SJSA1 (cell line): ENCODE measurements at regions not wholly inside any gene's neighbourhood (a gene's known extent, or its start where the extent isn't known, plus 50 kb on each side); places are given as distances from the start of the nearest gene placed in this dataset.

Experiments used
- DNase-seq, 2 experiments: peaks; one replicate each; pipeline ENCODE4 v3.0.0-alpha.2; 2015 to 2020; ENCODE audit warnings: low spot score in 2 of 2, low read depth in 1 of 2
- H3K27ac ChIP-seq: fragments of 250-450 bp; sonication (Bioruptor Pico); 2 replicates; pipeline ENCODE4 v1.5.1; 2020; ENCODE audit warnings: mild to moderate bottlenecking, moderate library complexity
- H3K27me3 ChIP-seq: fragments of 250-450 bp; sonication (Bioruptor Pico); replicated peaks from 2 replicates; pipeline ENCODE4 v1.5.1; 2020; ENCODE audit warnings: mild to moderate bottlenecking, moderate library complexity
- H3K36me3 ChIP-seq: fragments of 250-450 bp; sonication (Bioruptor Pico); 2 replicates; pipeline ENCODE4 v1.5.1; 2020; ENCODE audit warnings: mild to moderate bottlenecking
- H3K4me1 ChIP-seq: fragments of 250-450 bp; sonication (Bioruptor Pico); replicated peaks from 2 replicates; pipeline ENCODE4 v1.6.1; 2021; ENCODE audit warnings: mild to moderate bottlenecking
- H3K4me3 ChIP-seq: fragments of 250-450 bp; sonication (Bioruptor Pico); 2 replicates; pipeline ENCODE4 v1.5.1; 2020; ENCODE audit warnings: mild to moderate bottlenecking
- H3K9me3 ChIP-seq: fragments of 250-450 bp; sonication (Bioruptor Pico); replicated peaks from 2 replicates; pipeline ENCODE4 v1.5.1; 2020; ENCODE audit warnings: mild to moderate bottlenecking

DNA sequence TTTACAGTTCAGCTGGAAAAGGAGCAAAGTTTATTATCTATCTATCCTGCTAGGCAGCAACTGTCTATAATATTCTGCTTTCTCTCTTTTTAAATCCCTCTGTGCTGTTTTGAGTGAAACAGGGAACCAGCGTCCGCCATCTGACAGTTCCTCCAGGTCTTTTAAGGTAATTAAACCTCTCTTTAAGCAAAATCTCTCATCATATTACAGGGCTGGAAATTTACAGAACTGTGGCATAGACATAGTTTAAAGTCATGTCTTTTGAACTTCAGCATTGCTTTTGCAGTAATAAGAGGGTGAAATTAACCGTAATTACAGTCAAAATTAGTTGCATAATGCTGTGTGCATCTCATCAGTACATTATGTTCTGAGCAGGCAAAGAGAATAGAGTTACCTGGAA is 263.4 kb upstream of the KCNMB2 start:
- DNase-seq = no peak
- Histone ChIP-seq H3K36me3 (no peaks in the 10 kb centered on the region), H3K9me3 (no peaks in the 10 kb centered on the region), H3K27ac (no peak overlapping the region), H3K27me3 (no peaks in the 10 kb centered on the region), H3K4me1 (no peaks in the 10 kb centered on the region), H3K4me3 (no peak overlapping the region)

GRCh38 chr3:178274711-178275110 is 261.5 kb upstream of the KCNMB2 start:
- Histone ChIP-seq H3K27me3 (no peaks in the 10 kb centered on the region), H3K9me3 (no peaks in the 10 kb centered on the region), H3K27ac (no peak overlapping the region), H3K4me3 (no peak overlapping the region), H3K36me3 (no peaks in the 10 kb centered on the region), H3K4me1 (no peaks in the 10 kb centered on the region)
- DNase-seq = no peak

DNA sequence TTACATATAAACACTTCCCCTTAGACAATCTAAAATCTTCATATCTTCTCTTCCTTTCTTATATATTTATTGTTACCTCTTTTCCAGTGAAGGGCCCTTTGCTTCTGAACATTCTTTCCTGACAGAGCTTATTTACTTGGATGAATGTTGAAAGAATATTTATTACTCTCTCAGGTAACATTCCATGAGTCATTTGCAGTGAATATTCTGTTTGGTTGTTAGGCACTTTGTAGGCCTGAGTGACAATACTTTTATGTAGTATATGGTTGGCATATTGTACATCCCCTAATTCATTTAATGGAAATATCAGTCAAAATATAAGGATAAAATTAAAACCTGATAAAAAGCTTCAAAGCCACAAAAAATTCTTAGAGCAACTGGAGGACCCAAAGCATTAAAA is 260.9 kb upstream of the KCNMB2 start:
- H3K27me3 ChIP-seq = no peaks in the 10 kb centered on the region
- H3K4me3 ChIP-seq = no peak overlapping the region
- no peak for DNase-seq
- H3K9me3 ChIP-seq = no peaks in the 10 kb centered on the region
- H3K27ac ChIP-seq = no peak overlapping the region
- H3K36me3 ChIP-seq = no peaks in the 10 kb centered on the region
- H3K4me1 ChIP-seq = no peaks in the 10 kb centered on the region

GRCh38 chr3:178275793-178276192 is 260.4 kb upstream of the KCNMB2 start:
- no peak overlapping the region for H3K27ac ChIP-seq
- H3K4me3 ChIP-seq = no peak overlapping the region
- H3K9me3 ChIP-seq = no peaks in the 10 kb centered on the region
- H3K27me3 ChIP-seq = no peaks in the 10 kb centered on the region
- H3K4me1 ChIP-seq = no peaks in the 10 kb centered on the region
- no peak for DNase-seq
- no peaks in the 10 kb centered on the region for H3K36me3 ChIP-seq

DNA sequence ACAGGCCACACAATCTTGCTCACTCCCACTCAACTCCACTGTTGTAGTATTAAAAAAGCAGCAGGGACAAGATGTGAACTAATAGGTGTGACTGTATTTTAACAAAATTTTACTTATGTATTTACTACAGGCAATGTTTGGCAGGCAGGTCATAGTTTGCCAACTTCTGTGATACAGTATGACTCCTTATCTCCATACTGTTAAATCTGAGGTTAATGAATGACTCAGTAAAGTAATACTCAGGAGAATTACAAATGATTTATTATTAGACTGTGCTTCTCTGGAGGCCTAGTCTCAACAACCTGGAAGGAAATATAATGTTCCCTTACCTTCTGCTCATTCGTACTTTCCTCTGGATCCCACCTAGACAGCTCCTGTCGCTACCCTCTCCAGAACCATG is 258.6 kb upstream of the KCNMB2 start:
- H3K27me3 ChIP-seq = no peaks in the 10 kb centered on the region
- H3K27ac ChIP-seq = no peak overlapping the region
- no peaks in the 10 kb centered on the region for H3K36me3 ChIP-seq
- no peak overlapping the region for H3K4me3 ChIP-seq
- H3K4me1 ChIP-seq = no peaks in the 10 kb centered on the region
- H3K9me3 ChIP-seq = no peaks in the 10 kb centered on the region
- DNase-seq = no peak

- Histone ChIP-seq H3K9me3 (no peaks in the 10 kb centered on the region), H3K4me1 (no peaks in the 10 kb centered on the region), H3K27me3 (no peaks in the 10 kb centered on the region), H3K27ac (no peak overlapping the region), H3K36me3 (no peaks in the 10 kb centered on the region), H3K4me3 (no peak overlapping the region)
- no peak for DNase-seq
These were observed 252.7 kb upstream of the KCNMB2 start for GRCh38 chr3:178283561-178283960.

DNA sequence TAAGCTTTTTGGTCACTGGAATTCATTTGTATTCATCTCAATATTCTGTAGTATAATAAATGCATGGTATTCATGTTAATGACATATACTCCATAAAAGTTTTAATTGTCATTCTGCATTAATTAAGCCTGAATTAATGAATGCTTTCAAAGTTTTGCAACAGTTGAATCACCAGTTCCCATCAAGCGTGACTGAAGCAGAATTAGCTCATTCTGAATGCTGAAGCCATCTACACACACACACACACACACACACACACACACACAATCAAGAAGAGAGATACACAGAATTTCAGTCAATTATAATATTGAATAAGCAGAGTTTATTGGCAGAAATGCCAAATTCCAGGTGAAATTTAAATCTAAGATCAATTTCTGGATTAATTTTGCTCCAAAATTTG is 252.1 kb upstream of the KCNMB2 start:
- DNase-seq = no peak
- H3K9me3 ChIP-seq = no peaks in the 10 kb centered on the region
- H3K4me1 ChIP-seq = no peaks in the 10 kb centered on the region
- H3K36me3 ChIP-seq = no peaks in the 10 kb centered on the region
- H3K4me3 ChIP-seq = no peak overlapping the region
- H3K27ac ChIP-seq = no peak overlapping the region
- H3K27me3 ChIP-seq = no peaks in the 10 kb centered on the region

GRCh38 chr3:178288074-178288473 is 248.2 kb upstream of the KCNMB2 start:
- Histone ChIP-seq H3K27me3 (no peaks in the 10 kb centered on the region), H3K4me1 (no peaks in the 10 kb centered on the region), H3K4me3 (no peak overlapping the region), H3K27ac (no peak overlapping the region), H3K9me3 (no peaks in the 10 kb centered on the region), H3K36me3 (no peaks in the 10 kb centered on the region)
- no peak for DNase-seq

- DNase-seq = no peak
These were observed 246.6 kb upstream of the KCNMB2 start for GRCh38 chr3:178289544-178290160.

GRCh38 chr3:178291574-178292370 is 244.5 kb upstream of the KCNMB2 start:
- Histone ChIP-seq H3K36me3 (no peaks in the 10 kb centered on the region), H3K27ac (no peak overlapping the region), H3K27me3 (no peaks in the 10 kb centered on the region), H3K9me3 (no peaks in the 10 kb centered on the region), H3K4me1 (no peaks in the 10 kb centered on the region), H3K4me3 (no peak overlapping the region)
- DNase-seq = no peak

More at GRCh38 chr3:178289544-178290160, 246.6 kb upstream of the KCNMB2 start:
- no peaks in the 10 kb centered on the region for H3K27me3 ChIP-seq
- H3K27ac ChIP-seq = no peak overlapping the region
- no peak overlapping the region for H3K4me3 ChIP-seq
- H3K36me3 ChIP-seq = no peaks in the 10 kb centered on the region
- no peaks in the 10 kb centered on the region for H3K9me3 ChIP-seq
- H3K4me1 ChIP-seq = no peaks in the 10 kb centered on the region

DNA sequence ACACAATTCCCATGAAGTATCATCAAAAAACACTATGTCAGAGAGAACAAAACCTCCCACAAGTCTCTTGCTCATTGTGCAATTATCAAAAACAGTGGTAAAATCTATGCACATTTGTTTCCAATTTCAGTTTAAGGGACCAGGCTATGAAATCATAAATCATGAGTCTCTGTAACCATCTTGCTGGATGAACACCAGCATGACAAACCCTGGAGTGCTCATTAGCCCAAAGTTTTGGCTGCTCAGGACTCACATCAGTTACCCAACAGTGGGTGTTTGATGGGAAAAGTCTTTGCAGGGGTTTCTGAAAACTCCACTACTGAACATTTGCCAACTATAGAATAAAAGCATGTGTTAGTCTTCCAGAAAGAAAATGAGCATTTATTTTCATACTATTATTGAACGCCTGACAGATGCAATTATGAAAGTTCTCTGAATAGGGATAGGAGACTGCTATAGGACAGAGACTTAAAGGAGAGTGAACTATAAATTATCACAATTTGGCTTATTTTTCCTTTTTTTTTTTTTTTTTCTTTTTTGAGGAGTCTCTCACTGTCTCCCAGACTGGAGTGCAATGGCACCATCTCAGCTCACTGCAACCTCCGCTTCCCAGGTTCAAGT is 240.8 kb upstream of the KCNMB2 start:
- Histone ChIP-seq H3K4me3 (no peak overlapping the region), H3K36me3 (no peaks in the 10 kb centered on the region), H3K27me3 (no peaks in the 10 kb centered on the region), H3K4me1 (no peaks in the 10 kb centered on the region), H3K9me3 (no peaks in the 10 kb centered on the region), H3K27ac (no peak overlapping the region)
- no peak for DNase-seq

GRCh38 chr3:178297199-178297598 is 239.0 kb upstream of the KCNMB2 start:
- Histone ChIP-seq H3K36me3 (no peaks in the 10 kb centered on the region), H3K9me3 (no peaks in the 10 kb centered on the region), H3K27me3 (no peaks in the 10 kb centered on the region), H3K4me1 (no peaks in the 10 kb centered on the region), H3K4me3 (no peak overlapping the region), H3K27ac (no peak overlapping the region)
- no peak for DNase-seq

DNA sequence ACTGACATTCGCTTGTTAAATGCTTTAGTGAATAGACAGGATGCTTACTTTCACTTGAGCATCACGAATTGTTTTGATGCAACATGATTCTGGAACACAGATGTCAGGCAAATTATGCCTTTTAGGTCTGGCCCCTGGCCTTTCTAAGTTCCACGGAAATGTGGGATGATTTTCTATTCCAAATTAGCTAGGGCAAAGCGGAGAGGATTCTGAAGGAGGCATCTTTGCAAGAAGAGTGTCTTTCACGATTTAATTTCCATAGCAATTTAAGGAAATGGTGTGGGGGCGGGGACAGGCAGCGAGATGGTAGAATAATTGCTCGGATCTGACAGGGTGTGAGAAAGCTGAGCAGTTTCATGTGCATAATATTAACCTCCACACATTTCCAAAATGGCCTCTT is 238.5 kb upstream of the KCNMB2 start:
- H3K27ac ChIP-seq = no peak overlapping the region
- no peak overlapping the region for H3K4me3 ChIP-seq
- H3K36me3 ChIP-seq = no peaks in the 10 kb centered on the region
- no peaks in the 10 kb centered on the region for H3K9me3 ChIP-seq
- DNase-seq = no peak
- H3K27me3 ChIP-seq = no peaks in the 10 kb centered on the region
- H3K4me1 ChIP-seq = no peaks in the 10 kb centered on the region

DNA sequence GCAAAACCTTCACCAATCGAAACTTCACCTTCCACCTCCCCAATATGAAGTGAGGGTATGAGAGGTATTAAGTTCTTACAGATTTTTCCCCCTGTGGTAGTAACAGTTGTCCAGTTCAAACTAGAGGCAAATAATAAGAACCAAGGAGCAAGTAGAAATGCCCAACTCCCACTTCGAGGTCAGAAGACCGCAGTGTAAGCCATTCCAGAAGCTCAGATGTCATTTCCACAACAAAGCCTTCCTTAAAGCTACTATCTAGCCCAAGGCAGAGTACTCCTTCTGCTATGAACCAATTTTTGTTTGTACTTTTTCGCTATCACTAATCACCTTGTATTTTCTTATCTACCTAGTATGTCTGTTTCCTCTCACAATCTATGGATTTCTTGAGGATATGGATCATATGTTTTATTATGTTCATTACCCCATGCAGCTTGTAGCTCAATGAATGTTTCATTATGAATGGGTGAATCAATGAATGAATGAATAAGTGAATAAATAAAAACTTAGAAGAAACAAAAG is 235.7 kb upstream of the KCNMB2 start:
- H3K4me1 ChIP-seq = no peaks in the 10 kb centered on the region
- H3K36me3 ChIP-seq = no peaks in the 10 kb centered on the region
- H3K4me3 ChIP-seq = no peak overlapping the region
- H3K27me3 ChIP-seq = no peaks in the 10 kb centered on the region
- H3K27ac ChIP-seq = no peak overlapping the region
- DNase-seq = no peak
- H3K9me3 ChIP-seq = no peaks in the 10 kb centered on the region
